22Rv1 (cell line): ENCODE measurements at regions not wholly inside any gene's neighbourhood (a gene's known extent, or its start where the extent isn't known, plus 50 kb on each side); places are given as distances from the start of the nearest gene placed in this dataset.
A peak's percentile ranks its signal among the peaks of the same experiment; 100 is the strongest.

Experiments used
- ZFX ChIP-seq: fragments of 450-650 bp; IDR thresholded peaks from 2 replicates; pipeline ENCODE4 v1.6.1; 2017; ENCODE audit warnings: antibody characterized with exemption, borderline replicate concordance
- TF ChIP-seq, protein P1 (sequence below): fragments of 450-650 bp; IDR thresholded peaks from 2 replicates; pipeline ENCODE4 v1.5.1; 2017; ENCODE audit warnings: mild to moderate bottlenecking

- TF ChIP-seq, protein P1, sequence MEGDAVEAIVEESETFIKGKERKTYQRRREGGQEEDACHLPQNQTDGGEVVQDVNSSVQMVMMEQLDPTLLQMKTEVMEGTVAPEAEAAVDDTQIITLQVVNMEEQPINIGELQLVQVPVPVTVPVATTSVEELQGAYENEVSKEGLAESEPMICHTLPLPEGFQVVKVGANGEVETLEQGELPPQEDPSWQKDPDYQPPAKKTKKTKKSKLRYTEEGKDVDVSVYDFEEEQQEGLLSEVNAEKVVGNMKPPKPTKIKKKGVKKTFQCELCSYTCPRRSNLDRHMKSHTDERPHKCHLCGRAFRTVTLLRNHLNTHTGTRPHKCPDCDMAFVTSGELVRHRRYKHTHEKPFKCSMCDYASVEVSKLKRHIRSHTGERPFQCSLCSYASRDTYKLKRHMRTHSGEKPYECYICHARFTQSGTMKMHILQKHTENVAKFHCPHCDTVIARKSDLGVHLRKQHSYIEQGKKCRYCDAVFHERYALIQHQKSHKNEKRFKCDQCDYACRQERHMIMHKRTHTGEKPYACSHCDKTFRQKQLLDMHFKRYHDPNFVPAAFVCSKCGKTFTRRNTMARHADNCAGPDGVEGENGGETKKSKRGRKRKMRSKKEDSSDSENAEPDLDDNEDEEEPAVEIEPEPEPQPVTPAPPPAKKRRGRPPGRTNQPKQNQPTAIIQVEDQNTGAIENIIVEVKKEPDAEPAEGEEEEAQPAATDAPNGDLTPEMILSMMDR, result peak; percentile 40
- no peak for TF ChIP-seq ZFX
Observed at GRCh38 chr20:16666272-16666671, 63.6 kb upstream of the SNRPB2 start.
